ENCODE measurements at regions not wholly inside any gene's neighbourhood (a gene's known extent, or its start where the extent isn't known, plus 50 kb on each side); places are given as distances from the start of the nearest gene placed in this dataset.

DNA sequence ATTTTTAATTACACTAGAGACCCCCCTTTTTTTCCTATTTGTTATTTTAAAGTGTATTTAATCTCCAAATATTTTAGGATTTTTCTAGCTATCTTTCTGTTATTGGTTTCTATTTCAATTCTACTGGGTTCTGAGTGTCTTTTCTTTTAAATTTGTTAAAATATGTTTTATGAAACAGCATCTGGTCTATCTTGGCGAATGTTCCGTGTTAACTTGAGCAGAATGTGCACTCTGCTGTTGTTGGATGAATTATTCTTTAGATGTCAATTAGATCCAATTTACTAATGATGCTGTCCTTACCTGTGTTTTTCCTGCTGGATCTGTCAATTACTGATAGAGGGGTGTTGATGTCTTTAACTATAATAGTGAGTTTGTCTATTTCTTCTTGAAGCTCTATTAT, 462.0 kb upstream of the CNTN3 start:
- BruUV-seq (replicated peaks) = no TSS peak

More for the DNA sequence above, 462.0 kb upstream of the CNTN3 start:
- Histone ChIP-seq H2BK15ac (ENCODE audit: low read depth, low read length) (no peak overlapping the region), H2AK5ac (ENCODE audit: low read depth, low read length) (no peak overlapping the region), H3K9ac (ENCODE audit: low read depth, low read length) (no peak overlapping the region), H3K9me1 (ENCODE audit: insufficient read depth, low read length) (no peaks in the 10 kb centered on the region), H3K36me3 (ENCODE audit: control insufficient read depth, insufficient read depth, low read length) (no peaks in the 10 kb centered on the region), H3K18ac (ENCODE audit: low read depth, low read length) (no peak overlapping the region), H3K14ac (replicated peaks; ENCODE audit: low read depth, low read length) (no peak overlapping the region), H3K4me2 (ENCODE audit: low read depth, low read length) (no peak overlapping the region), H2BK20ac (ENCODE audit: low read depth, low read length) (no peak overlapping the region), H3K23ac (ENCODE audit: low read depth, low read length) (no peak overlapping the region), H4K5ac (ENCODE audit: low read depth, low read length) (no peak overlapping the region), H3K27ac (ENCODE audit: insufficient read depth, low read length) (no peak overlapping the region), H2BK120ac (ENCODE audit: low read depth, low read length) (no peak overlapping the region), H3K27me3 (ENCODE audit: control insufficient read depth, insufficient read depth, low read length) (no peaks in the 10 kb centered on the region), H3K4ac (ENCODE audit: low read depth, low read length) (no peak overlapping the region), H4K91ac (ENCODE audit: insufficient read depth, low read depth, low read length) (no peak overlapping the region), H3K4me1 (ENCODE audit: control insufficient read depth, insufficient read depth, low read length) (no peaks in the 10 kb centered on the region), H3K4me3 (ENCODE audit: insufficient read depth, low read depth, low read length) (no peak overlapping the region), H3K9me3 (ENCODE audit: control insufficient read depth, insufficient read depth, low read length) (no peaks in the 10 kb centered on the region), H3K56ac (ENCODE audit: extremely low read depth, insufficient read depth, low read length) (no peak overlapping the region), H2AK9ac (replicated peaks; ENCODE audit: low read depth, low read length, poor library complexity) (no peak overlapping the region), H4K8ac (ENCODE audit: low read depth in 2 of 2, low read length in 2 of 2) (no peak overlapping the region), H2BK5ac (ENCODE audit: low read depth, low read length, poor library complexity, severe bottlenecking) (no peak overlapping the region), H3K79me1 (ENCODE audit: low read depth in 1 of 2, low read length in 2 of 2) (no peaks in the 10 kb centered on the region), H2AFZ (replicated peaks; ENCODE audit: low read length, poor library complexity) (no peak overlapping the region), H4K20me1 (ENCODE audit: insufficient read depth, low read length) (no peaks in the 10 kb centered on the region)
- ChIA-PET CTCF (no interaction called here), POLR2A (ENCODE audit: unreplicated experiment) (no interaction called here)
- ATAC-seq (ENCODE audit: low read depth) = no peak
- dilution Hi-C loops (cut with HindIII; ENCODE audit: low sequenced_read_pairs, unreplicated experiment) = no loop called here
- TF ChIP-seq CEBPB (IDR thresholded peaks at IDR 0.05; ENCODE audit: low read depth, low read length) = no peak
- in situ Hi-C loops (cut with MboI; ENCODE audit: low sequenced_read_pairs) = no loop called here
- intact Hi-C loops (cut with micrococcal nuclease) = no loop called here
- no CpG with 5 or more reads among the region's 2 CpGs for WGBS, 2 experiments (ENCODE audit: extremely low coverage in 2 of 2, insufficient read length in 1 of 2)
- no peak for DNase-seq

Measured in IMR-90 (cell line).